GM12874 (cell line): ENCODE measurements at regions not wholly inside any gene's neighbourhood (a gene's known extent, or its start where the extent isn't known, plus 50 kb on each side); places are given as distances from the start of the nearest gene placed in this dataset.

Experiments
- TF ChIP-seq, protein P1 (sequence below): IDR thresholded peaks from 2 replicates; pipeline ENCODE4 v1.5.1; 2011; ENCODE audit warnings: low read depth, mild to moderate bottlenecking, control low read depth, low read length, moderate library complexity; ENCODE audit not compliant: insufficient read depth

DNA sequence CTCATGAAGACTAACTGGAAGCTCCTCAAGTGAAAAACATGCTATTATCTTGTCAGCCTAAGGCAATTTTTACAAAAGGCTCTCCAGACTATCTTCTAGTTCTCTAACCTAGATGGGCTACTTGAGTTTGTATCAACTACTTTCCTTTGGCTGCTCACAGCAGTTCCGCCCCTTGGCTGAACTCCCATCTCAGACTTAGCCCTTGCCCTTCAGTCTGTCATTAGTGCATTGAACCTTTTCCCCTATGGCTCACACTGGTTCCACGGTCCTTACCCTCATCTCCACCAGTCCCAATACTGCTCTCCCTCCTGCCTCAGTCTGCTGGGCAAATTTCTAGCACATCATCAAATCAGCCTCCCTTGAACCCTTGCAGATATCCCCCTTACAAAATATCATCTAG is 362.3 kb downstream of the PPP1R2C start:
- TF ChIP-seq, protein P1, sequence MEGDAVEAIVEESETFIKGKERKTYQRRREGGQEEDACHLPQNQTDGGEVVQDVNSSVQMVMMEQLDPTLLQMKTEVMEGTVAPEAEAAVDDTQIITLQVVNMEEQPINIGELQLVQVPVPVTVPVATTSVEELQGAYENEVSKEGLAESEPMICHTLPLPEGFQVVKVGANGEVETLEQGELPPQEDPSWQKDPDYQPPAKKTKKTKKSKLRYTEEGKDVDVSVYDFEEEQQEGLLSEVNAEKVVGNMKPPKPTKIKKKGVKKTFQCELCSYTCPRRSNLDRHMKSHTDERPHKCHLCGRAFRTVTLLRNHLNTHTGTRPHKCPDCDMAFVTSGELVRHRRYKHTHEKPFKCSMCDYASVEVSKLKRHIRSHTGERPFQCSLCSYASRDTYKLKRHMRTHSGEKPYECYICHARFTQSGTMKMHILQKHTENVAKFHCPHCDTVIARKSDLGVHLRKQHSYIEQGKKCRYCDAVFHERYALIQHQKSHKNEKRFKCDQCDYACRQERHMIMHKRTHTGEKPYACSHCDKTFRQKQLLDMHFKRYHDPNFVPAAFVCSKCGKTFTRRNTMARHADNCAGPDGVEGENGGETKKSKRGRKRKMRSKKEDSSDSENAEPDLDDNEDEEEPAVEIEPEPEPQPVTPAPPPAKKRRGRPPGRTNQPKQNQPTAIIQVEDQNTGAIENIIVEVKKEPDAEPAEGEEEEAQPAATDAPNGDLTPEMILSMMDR, result no peak

DNA sequence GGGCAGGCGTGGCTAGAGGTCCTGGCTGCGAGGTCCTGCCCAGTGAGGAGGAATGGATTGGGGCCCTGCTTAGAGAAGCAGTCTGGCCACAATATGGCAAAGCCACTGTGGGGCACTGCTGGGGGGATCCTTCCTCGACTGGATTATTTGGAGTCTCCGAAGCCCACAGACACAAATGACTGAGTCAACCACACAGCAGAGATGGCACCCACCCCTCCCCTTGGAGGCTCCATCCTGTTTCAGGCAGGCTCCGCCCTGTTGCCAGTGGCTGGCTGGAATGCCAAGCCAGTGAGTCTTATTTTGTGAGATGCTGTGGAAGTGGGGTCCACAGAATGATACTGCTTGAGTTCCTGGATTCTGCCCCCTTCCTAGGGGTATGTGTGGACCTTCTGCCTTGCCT is 363.9 kb downstream of the PPP1R2C start:
- TF ChIP-seq, protein P1, result no peak

DNA sequence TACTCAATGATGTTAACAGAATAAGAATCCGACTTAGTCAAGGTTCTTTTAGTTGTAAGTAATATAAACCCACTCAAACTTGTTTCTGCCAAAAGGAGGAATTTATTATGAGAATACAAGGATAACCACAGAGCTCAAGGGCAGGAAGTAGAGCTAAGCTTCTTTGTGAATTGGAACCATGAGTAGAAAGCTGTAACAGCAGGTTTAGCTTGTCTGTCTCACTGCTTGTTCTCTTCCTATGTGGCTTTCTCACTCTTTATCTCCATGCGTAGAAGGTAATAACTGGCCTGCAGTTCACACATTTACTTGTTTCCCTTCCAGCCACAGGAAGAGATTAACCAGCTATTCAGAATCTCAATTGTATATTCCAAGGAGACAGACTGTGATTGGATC is 378.3 kb downstream of the PPP1R2C start:
- TF ChIP-seq, protein P1, result no peak

DNA sequence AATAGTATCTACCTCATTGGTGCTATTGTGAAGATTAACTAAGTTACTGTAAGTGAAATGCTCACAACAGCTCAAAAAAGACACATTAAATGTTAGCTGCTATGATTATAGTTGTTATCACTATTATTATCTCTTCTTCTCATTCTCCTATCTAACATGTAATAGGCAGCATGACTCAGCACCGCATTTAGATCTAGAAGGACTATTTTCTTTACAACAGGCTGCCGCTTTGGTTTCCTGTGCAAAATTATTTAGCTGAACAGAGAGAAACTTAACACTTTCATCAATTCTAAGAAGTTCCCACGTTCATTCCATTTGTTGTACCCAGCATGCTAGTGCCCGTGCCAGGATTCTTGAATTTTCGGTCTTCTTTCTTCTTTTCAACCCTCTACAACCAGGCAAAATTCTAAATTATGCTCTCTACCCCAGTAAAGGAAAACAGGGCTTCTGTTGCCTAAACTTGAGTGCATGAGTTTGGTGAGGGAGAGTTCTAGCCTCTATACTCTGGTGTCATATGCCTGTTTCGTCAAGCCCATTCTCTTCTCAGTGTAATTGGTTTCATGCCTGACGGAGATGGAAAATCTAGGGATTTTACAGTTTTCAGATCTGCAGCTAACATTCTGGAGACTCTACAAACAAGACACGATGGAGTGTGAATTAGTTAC is 378.9 kb downstream of the PPP1R2C start:
- TF ChIP-seq, protein P1, result no peak

DNA sequence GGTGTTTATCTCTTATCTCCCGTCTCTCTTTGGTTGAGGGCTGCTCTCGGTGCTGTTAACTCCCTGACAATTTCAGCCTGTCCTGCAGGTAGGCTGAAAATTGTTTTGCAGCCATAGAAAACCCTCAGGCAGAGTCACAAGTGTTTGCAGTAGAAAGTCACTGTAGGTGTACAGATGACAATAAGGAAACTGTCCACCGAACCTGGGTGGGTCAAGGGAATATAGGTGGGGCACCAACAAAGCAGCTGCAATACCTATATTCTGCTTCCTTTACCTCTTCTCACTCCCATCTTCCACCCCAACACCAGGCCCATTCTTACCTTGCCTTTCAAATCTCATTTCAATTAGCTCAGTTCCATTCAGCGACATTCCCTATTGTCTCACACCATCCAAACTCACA is 381.8 kb downstream of the PPP1R2C start:
- TF ChIP-seq, protein P1, result no peak

DNA sequence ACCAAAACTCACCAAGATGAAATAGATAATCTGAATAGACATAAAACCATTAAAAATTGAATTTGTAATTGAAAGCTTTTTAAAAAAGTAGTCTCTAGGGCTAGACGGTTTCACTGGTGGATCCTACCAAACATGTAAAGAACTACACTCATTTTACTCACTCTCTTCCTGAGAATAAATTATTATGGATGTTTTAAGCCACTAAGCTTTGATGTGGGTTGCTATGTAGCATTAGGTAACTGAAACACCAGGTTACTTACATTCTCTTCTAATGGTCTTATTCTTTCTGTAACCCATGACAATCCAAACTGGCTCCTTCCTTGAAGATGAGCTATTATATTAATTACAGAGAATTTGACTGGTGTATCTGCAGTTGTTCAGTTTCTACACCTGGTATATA is 385.1 kb downstream of the PPP1R2C start:
- TF ChIP-seq, protein P1, result no peak

DNA sequence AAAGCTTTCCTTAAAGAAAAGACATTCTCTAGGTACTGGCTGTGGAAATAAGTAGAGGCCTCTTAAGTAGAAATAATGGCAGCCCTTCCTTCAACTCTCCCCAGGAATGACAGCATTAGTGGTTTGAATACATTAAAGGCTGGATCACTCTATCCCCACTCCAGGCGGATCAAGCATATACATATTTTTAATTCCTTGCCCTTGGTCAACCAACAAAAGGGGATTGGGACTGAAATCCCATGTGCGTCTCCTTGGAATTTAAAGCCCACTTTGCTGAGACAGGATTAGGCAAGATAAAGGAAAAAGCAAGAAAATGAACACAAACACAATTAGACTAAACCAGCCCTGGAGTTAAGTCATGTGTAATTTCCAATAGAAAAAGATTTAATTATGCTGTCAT is 391.3 kb downstream of the PPP1R2C start:
- TF ChIP-seq, protein P1, result no peak
